GM12878 (cell line): ENCODE measurements at regions not wholly inside any gene's neighbourhood (a gene's known extent, or its start where the extent isn't known, plus 50 kb on each side); places are given as distances from the start of the nearest gene placed in this dataset.

ENCODE experiments used
- ATAC-seq: fragments of 200-7000 bp; cut with Tn5 transposase; 3 replicates; pipeline ENCODE4 v1.9.1; 2020; ENCODE audit warnings: mild to moderate bottlenecking, moderate library complexity
- BruUV-seq: library from RNA; stranded (reverse); fragments of 400-500 nt; replicated peaks from 2 replicates; lab custom pipeline; 2021; lab: Mats Ljungman, UMichigan
- CTCF ChIA-PET: fragments of 300-600 bp; sonication (Branson Sonifier 250); formaldehyde crosslinking; extraction: SDS; loops from one replicate; lab custom pipeline; 2021; ENCODE audit warnings: inconsistent platforms; lab: Yijun Ruan, JAX
- POLR2A ChIA-PET: fragments of 350-600 bp; formaldehyde crosslinking; extraction: SDS; loops from one replicate; lab custom pipeline; 2021; ENCODE audit warnings: inconsistent platforms; lab: Charles Lee
- RAD21 ChIA-PET: fragments of 300-600 bp; sonication (Branson Sonifier 250); formaldehyde crosslinking; loops from one replicate; lab custom pipeline; 2023; ENCODE audit warnings: antibody characterized with exemption; ENCODE audit not compliant: unreplicated experiment; lab: Charles Lee
- SMC1A ChIA-PET: fragments of 300-600 bp; sonication (Branson Sonifier 250); formaldehyde crosslinking; loops from one replicate; lab custom pipeline; 2023; ENCODE audit not compliant: unreplicated experiment, uncharacterized antibody; lab: Charles Lee
- DNase-seq: peaks from one replicate; pipeline ENCODE4 v3.0.0-alpha.2; 2011; ENCODE audit warnings: low read depth, low spot score
- FAIRE-seq: peaks from 3 replicates; lab custom pipeline; 2011; peaks lifted over from hg19 to GRCh38; lab: Jason Lieb, UNC
- H2AFZ ChIP-seq: 2 replicates; pipeline ENCODE4 v1.6.0; 2011; ENCODE audit warnings: low read depth, low read length, control low read depth; ENCODE audit not compliant: control insufficient read depth
- H3K27ac ChIP-seq: 2 replicates; pipeline ENCODE4 v1.5.1; 2011; ENCODE audit warnings: control low read depth; ENCODE audit not compliant: control insufficient read depth, insufficient read depth
- H3K27me3 ChIP-seq, 2 experiments: replicated peaks in 1 of 2; 2 replicates each; pipeline versions ENCODE4 v1.6.0 to v1.6.1; 2011; ENCODE audit warnings: low read length in 1 of 2; ENCODE audit not compliant: control insufficient read depth in 2 of 2, insufficient read depth in 2 of 2
- H3K36me3 ChIP-seq, 2 experiments: 2 replicates each; pipeline ENCODE4 v1.5.1; 2011; ENCODE audit warnings: low read length in 1 of 2; ENCODE audit not compliant: control insufficient read depth in 2 of 2, insufficient read depth in 2 of 2
- H3K4me1 ChIP-seq: 2 replicates; pipeline ENCODE4 v1.6.1; 2011; ENCODE audit warnings: mild to moderate bottlenecking, low read length, moderate library complexity, mixed read lengths; ENCODE audit not compliant: control insufficient read depth, insufficient read depth
- H3K4me2 ChIP-seq: 2 replicates; pipeline ENCODE4 v1.6.0; 2011; ENCODE audit warnings: control low read depth; ENCODE audit not compliant: control insufficient read depth, insufficient read depth
- H3K4me3 ChIP-seq: fragments of 200-600 bp; sonication (generic); 2 replicates; pipeline ENCODE4 v1.5.1; 2016
- H3K79me2 ChIP-seq: 2 replicates; pipeline ENCODE4 v1.6.0; 2011; ENCODE audit warnings: low read length; ENCODE audit not compliant: control insufficient read depth, insufficient read depth
- H3K9ac ChIP-seq: 2 replicates; pipeline ENCODE4 v1.8.0; 2011; ENCODE audit warnings: low read length, control low read depth, mixed read lengths; ENCODE audit not compliant: control insufficient read depth, insufficient read depth
- H3K9me3 ChIP-seq: replicated peaks from 3 replicates; pipeline ENCODE4 v1.5.1; 2011; ENCODE audit warnings: mild to moderate bottlenecking, low read length; ENCODE audit not compliant: control insufficient read depth, insufficient read depth
- H4K20me1 ChIP-seq: 2 replicates; pipeline ENCODE4 v1.6.0; 2011; ENCODE audit not compliant: control insufficient read depth, insufficient read depth
- ATF7 ChIP-seq: fragments of 450-650 bp; IDR thresholded peaks from 2 replicates; pipeline ENCODE4 v1.6.1; 2016; ENCODE audit warnings: low read depth, mild to moderate bottlenecking
- BHLHE40 ChIP-seq, 2 experiments: fragments of 450-650 bp in 1 of 2; IDR thresholded peaks; 2 replicates each; pipeline ENCODE4 v1.6.1; 2011 to 2017; ENCODE audit warnings: low read depth in 2 of 2, borderline replicate concordance in 1 of 2, improper control_type of control experiment in 1 of 2, low read length in 1 of 2, mild to moderate bottlenecking in 1 of 2
- IKZF1 ChIP-seq: fragments of 450-650 bp; conservative IDR thresholded peaks from 2 replicates; pipeline ENCODE4 v1.6.1; 2017; ENCODE audit warnings: antibody characterized with exemption, mild to moderate bottlenecking
- IRF4 ChIP-seq: IDR thresholded peaks from 2 replicates; pipeline ENCODE4 v1.6.1; 2011; ENCODE audit warnings: low read depth, low read length
- MTA2 ChIP-seq: fragments of 450-650 bp; IDR thresholded peaks from 2 replicates; pipeline ENCODE4 v1.6.1; 2016; ENCODE audit warnings: low read depth, mild to moderate bottlenecking, moderate library complexity
- NBN ChIP-seq: fragments of 450-650 bp; IDR thresholded peaks from 2 replicates; pipeline ENCODE4 v1.6.1; 2016
- RELB ChIP-seq: fragments of 450-650 bp; IDR thresholded peaks from 2 replicates; pipeline ENCODE4 v1.6.1; 2017; ENCODE audit warnings: low read depth, mild to moderate bottlenecking, moderate library complexity
- RUNX3 ChIP-seq: IDR thresholded peaks from 2 replicates; pipeline ENCODE4 v1.6.1; 2012; ENCODE audit warnings: low read length, inconsistent platforms
- USF2 ChIP-seq: IDR thresholded peaks from 2 replicates; pipeline ENCODE4 v1.6.1; 2011; ENCODE audit warnings: low read depth, low read length, improper control_type of control experiment, borderline replicate concordance
- WGBS: methylation state at CpG from one replicate; pipeline ENCODE4 v1.1.6; 2016; ENCODE audit warnings: low lambda C conversion rate; ENCODE audit not compliant: insufficient replicate concordance, insufficient coverage; ENCODE audit errors: missing lambda C conversion rate; 5-methylcytosine and 5-hydroxymethylcytosine counted together
- in situ Hi-C: fragments of 300-500 bp; cut with MboI; formaldehyde crosslinking; loops from 9 replicates; pipeline ENCODE4 v1.14.3; 2018; ENCODE audit warnings: mixed read lengths
- intact Hi-C: fragments of 100-400 bp; cut with micrococcal nuclease; formaldehyde crosslinking; loops from one replicate; pipeline ENCODE4 v1.14.2; 2022; ENCODE audit not compliant: unreplicated experiment
- TF ChIP-seq, protein P1 (sequence below): fragments of 450-650 bp; IDR thresholded peaks from 2 replicates; pipeline ENCODE4 v1.6.1; 2017; ENCODE audit warnings: mild to moderate bottlenecking, low read depth, inconsistent platforms; ENCODE audit not compliant: poor library complexity, severe bottlenecking
- TF ChIP-seq, protein P2 (sequence below): fragments of 450-650 bp; IDR thresholded peaks from 2 replicates; pipeline ENCODE4 v1.6.1; 2016; ENCODE audit warnings: mild to moderate bottlenecking
- TF ChIP-seq, protein P3 (sequence below): fragments of 450-650 bp; formaldehyde crosslinking; IDR thresholded peaks from 2 replicates; pipeline ENCODE4 v1.4.0; 2022; ENCODE audit warnings: mild to moderate bottlenecking, moderate library complexity

GRCh38 chr1:157384258-157384657 is 168.1 kb downstream of the FCRL5 start (continued):
- TF ChIP-seq, protein P1, sequence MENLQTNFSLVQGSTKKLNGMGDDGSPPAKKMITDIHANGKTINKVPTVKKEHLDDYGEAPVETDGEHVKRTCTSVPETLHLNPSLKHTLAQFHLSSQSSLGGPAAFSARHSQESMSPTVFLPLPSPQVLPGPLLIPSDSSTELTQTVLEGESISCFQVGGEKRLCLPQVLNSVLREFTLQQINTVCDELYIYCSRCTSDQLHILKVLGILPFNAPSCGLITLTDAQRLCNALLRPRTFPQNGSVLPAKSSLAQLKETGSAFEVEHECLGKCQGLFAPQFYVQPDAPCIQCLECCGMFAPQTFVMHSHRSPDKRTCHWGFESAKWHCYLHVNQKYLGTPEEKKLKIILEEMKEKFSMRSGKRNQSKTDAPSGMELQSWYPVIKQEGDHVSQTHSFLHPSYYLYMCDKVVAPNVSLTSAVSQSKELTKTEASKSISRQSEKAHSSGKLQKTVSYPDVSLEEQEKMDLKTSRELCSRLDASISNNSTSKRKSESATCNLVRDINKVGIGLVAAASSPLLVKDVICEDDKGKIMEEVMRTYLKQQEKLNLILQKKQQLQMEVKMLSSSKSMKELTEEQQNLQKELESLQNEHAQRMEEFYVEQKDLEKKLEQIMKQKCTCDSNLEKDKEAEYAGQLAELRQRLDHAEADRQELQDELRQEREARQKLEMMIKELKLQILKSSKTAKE = no peak
- TF ChIP-seq, all 136 proteins: peak for 0

GRCh38 chr1:157382351-157382750 is 170.0 kb downstream of the FCRL5 start:
- Histone ChIP-seq H3K9me3 (no peaks in the 10 kb centered on the region), H3K4me1 (no peaks in the 10 kb centered on the region), H3K27ac (no peak overlapping the region), H3K4me2 (no peak overlapping the region), H3K9ac (no peak overlapping the region), H2AFZ (no peak overlapping the region), H3K4me3 (no peak overlapping the region), H3K27me3 (no peaks in the 10 kb centered on the region; a peak in 1 of 4 replicates), H3K36me3 (no peaks in the 10 kb centered on the region), H4K20me1 (no peaks in the 10 kb centered on the region), H3K79me2 (no peaks in the 10 kb centered on the region)
- CTCF ChIA-PET = interaction anchor here (1.0 to 11.0 kb wide), 4 partner anchors 13 to 123 kb away, joined by 3 to 146 read pairs (median 31); no protein-coding TSS in a partner anchor
- in situ Hi-C loops (no loop called here), intact Hi-C loops (no loop called here)
- SMC1A ChIA-PET = interaction anchor here (1.8 to 14.7 kb wide), 3 partner anchors 19 to 123 kb away, joined by 12 to 134 read pairs (median 103); no protein-coding TSS in a partner anchor
- DNase-seq (no peak), ATAC-seq (peak; percentile 81), FAIRE-seq (no peak)
- RAD21 ChIA-PET = interaction anchor here (0.8 to 8.8 kb wide), 5 partner anchors 12 to 123 kb away, joined by 3 to 50 read pairs (median 4); no protein-coding TSS in a partner anchor
- no TSS peak for BruUV-seq
- 57% methylated on average over 1 of the region's 1 CpG for WGBS
- POLR2A ChIA-PET = interaction anchor here (1.3 kb wide), 1 partner anchor 15 kb away, joined by 3 read pairs; no protein-coding TSS in a partner anchor
- TF ChIP-seq IKZF1 = peak; percentile 34; the same call in 1 of the 2 replicates
- TF ChIP-seq, protein P2, sequence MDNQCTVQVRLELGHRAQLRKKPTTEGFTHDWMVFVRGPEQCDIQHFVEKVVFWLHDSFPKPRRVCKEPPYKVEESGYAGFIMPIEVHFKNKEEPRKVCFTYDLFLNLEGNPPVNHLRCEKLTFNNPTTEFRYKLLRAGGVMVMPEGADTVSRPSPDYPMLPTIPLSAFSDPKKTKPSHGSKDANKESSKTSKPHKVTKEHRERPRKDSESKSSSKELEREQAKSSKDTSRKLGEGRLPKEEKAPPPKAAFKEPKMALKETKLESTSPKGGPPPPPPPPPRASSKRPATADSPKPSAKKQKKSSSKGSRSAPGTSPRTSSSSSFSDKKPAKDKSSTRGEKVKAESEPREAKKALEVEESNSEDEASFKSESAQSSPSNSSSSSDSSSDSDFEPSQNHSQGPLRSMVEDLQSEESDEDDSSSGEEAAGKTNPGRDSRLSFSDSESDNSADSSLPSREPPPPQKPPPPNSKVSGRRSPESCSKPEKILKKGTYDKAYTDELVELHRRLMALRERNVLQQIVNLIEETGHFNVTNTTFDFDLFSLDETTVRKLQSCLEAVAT = peak; percentile 47; the same call in 1 of the 2 replicates
- TF ChIP-seq NBN = peak; percentile 59
- peak; percentile 80 for TF ChIP-seq MTA2
- peak; percentile 3; the same call in 1 of the 2 replicates for TF ChIP-seq USF2
- TF ChIP-seq RELB = peak; percentile 58
- TF ChIP-seq IRF4 = no peak
- TF ChIP-seq, protein P3, sequence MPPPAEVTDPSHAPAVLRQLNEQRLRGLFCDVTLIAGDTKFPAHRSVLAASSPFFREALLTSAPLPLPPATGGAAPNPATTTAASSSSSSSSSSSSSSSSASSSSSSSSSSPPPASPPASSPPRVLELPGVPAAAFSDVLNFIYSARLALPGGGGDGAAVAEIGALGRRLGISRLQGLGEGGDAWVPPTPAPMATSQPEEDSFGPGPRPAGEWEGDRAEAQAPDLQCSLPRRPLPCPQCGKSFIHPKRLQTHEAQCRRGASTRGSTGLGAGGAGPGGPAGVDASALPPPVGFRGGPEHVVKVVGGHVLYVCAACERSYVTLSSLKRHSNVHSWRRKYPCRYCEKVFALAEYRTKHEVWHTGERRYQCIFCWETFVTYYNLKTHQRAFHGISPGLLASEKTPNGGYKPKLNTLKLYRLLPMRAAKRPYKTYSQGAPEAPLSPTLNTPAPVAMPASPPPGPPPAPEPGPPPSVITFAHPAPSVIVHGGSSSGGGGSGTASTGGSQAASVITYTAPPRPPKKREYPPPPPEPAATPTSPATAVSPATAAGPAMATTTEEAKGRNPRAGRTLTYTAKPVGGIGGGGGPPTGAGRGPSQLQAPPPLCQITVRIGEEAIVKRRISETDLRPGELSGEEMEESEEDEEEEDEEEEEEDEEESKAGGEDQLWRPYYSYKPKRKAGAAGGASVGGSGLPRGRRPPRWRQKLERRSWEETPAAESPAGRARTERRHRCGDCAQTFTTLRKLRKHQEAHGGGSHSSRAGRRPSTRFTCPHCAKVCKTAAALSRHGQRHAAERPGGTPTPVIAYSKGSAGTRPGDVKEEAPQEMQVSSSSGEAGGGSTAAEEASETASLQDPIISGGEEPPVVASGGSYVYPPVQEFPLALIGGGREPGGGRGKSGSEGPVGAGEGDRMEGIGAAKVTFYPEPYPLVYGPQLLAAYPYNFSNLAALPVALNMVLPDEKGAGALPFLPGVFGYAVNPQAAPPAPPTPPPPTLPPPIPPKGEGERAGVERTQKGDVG (CRISPR knock-in tag) = no peak
- no peak for TF ChIP-seq RUNX3
- TF ChIP-seq ATF7 = 0 out of 2 replicates have a peak, but pooled peaks have one; percentile 41
- peak; percentile 63 to 74; a peak in 3 of 4 replicates for TF ChIP-seq BHLHE40 (IDR thresholded peaks at IDR 0.05; ENCODE audit: borderline replicate concordance in 1 of 2, low read depth in 2 of 2, low read length in 1 of 2)
